Peyer's patch (tissue), 4 donors: ENCODE measurements at regions not wholly inside any gene's neighbourhood (a gene's known extent, or its start where the extent isn't known, plus 50 kb on each side); places are given as distances from the start of the nearest gene placed in this dataset.
"Not testable (repeated sequence)": the region's sequence is repeated elsewhere in the genome, so short reads cannot be mapped to it uniquely, and the experiment has no call there.

Experiments used
- DNase-seq, 3 donors: peaks; one replicate each; pipeline ENCODE4 v3.0.0-alpha.2; 2017 to 2019
- H3K27ac ChIP-seq, 4 donors: fragments of 200-600 bp; sonication (generic); one replicate each; pipeline ENCODE4 v1.5.1; 2016 to 2019
- H3K27me3 ChIP-seq, 2 donors: fragments of 200-600 bp; sonication (generic); one replicate each; pipeline ENCODE4 v1.5.1; 2019
- H3K36me3 ChIP-seq, 3 donors: fragments of 200-600 bp; sonication (generic); one replicate each; pipeline ENCODE4 v1.5.1; 2016 to 2019
- H3K4me1 ChIP-seq, 4 donors: fragments of 200-600 bp; sonication (generic); one replicate each; pipeline ENCODE4 v1.5.1; 2016 to 2019
- H3K4me3 ChIP-seq, 4 donors: fragments of 200-600 bp; sonication (generic); 1 replicate in 3 of 4; 2 replicates in 1 of 4; pipeline ENCODE4 v1.5.1; 2016 to 2019; ENCODE audit warnings: mild to moderate bottlenecking in 1 of 4
- H3K9me3 ChIP-seq, 4 donors: fragments of 200-600 bp; sonication (generic); one replicate each; pipeline ENCODE4 v1.5.1; 2016 to 2019; ENCODE audit warnings: mild to moderate bottlenecking in 1 of 4
- CTCF ChIP-seq, 6 experiments: fragments of 450-650 bp in 4 of 6; fragments of 200-600 bp in 2 of 6; sonication (generic) in 1 of 6; IDR thresholded peaks; one replicate each; pipeline ENCODE4 v1.5.1; 2017 to 2019; ENCODE audit warnings: antibody characterized with exemption in 6 of 6, mild to moderate bottlenecking in 3 of 6, moderate library complexity in 1 of 6
- POLR2A ChIP-seq, 2 donors: fragments of 450-650 bp; IDR thresholded peaks; one replicate each; pipeline ENCODE4 v1.5.1; 2017; ENCODE audit warnings: antibody characterized with exemption in 2 of 2, mild to moderate bottlenecking in 2 of 2, moderate library complexity in 2 of 2

GRCh38 chr6:137977814-137978213 lies 110.8 kb downstream of the TNFAIP3 start:
- Histone ChIP-seq H3K9me3 (no peaks in the 10 kb centered on the region), H3K27ac (no peak overlapping the region), H3K4me1 (peaks cover 0 to 14% (median 3%) of the 10 kb centered on the region in 4 donors), H3K36me3 (no peaks in the 10 kb centered on the region), H3K27me3 (no peaks in the 10 kb centered on the region), H3K4me3 (no peak overlapping the region)
- no peak for DNase-seq
- TF ChIP-seq POLR2A (IDR thresholded peaks at IDR 0.05) (no peak), CTCF (IDR thresholded peaks at IDR 0.05) (no peak)

- DNase-seq: peak in 1 of 3 donors; percentile 80
- Histone ChIP-seq H3K27me3 (no peaks in the 10 kb centered on the region), H3K9me3 (no peaks in the 10 kb centered on the region), H3K4me3 (no peak overlapping the region), H3K27ac (peak overlapping the region in 3 of 4 donors; percentile 57 to 90 (median 80)), H3K36me3 (no peaks in the 10 kb centered on the region), H3K4me1 (peaks cover 0 to 14% (median 3%) of the 10 kb centered on the region in 4 donors)
- TF ChIP-seq POLR2A (IDR thresholded peaks at IDR 0.05) (no peak), CTCF (IDR thresholded peaks at IDR 0.05) (no peak)
Measured at GRCh38 chr6:137978252-137978896, 111.3 kb downstream of the TNFAIP3 start.

- DNase-seq, H3K36me3 ChIP-seq, H3K4me3 ChIP-seq, H3K9me3 ChIP-seq, H3K27me3 ChIP-seq: not testable (repeated sequence)
- H3K27ac ChIP-seq: peak overlapping the region in 2 of 4 donors; percentile 80 to 90
- H3K4me1 ChIP-seq: peaks cover 0 to 14% (median 3%) of the 10 kb centered on the region in 4 donors
Measured at GRCh38 chr6:137979263-137979662, 112.2 kb downstream of the TNFAIP3 start.

GRCh38 chr6:137980777-137981176 lies 113.7 kb downstream of the TNFAIP3 start:
- Histone ChIP-seq H3K9me3 (no peaks in the 10 kb centered on the region), H3K27ac (no peak overlapping the region), H3K4me1 (peaks cover 0 to 14% (median 0%) of the 10 kb centered on the region in 4 donors), H3K27me3 (no peaks in the 10 kb centered on the region), H3K36me3 (no peaks in the 10 kb centered on the region), H3K4me3 (no peak overlapping the region)
- DNase-seq: no peak
- TF ChIP-seq POLR2A (IDR thresholded peaks at IDR 0.05) (no peak), CTCF (IDR thresholded peaks at IDR 0.05) (no peak)

- H3K27ac ChIP-seq: peak overlapping the region in 2 of 4 donors; percentile 9 to 59
- no peak for TF ChIP-seq POLR2A (IDR thresholded peaks at IDR 0.05)
- no peak for TF ChIP-seq CTCF (IDR thresholded peaks at IDR 0.05)
- no peak for DNase-seq
Measured at GRCh38 chr6:137981758-137982157, 114.7 kb downstream of the TNFAIP3 start.

GRCh38 chr6:137982418-137983189 lies 115.5 kb downstream of the TNFAIP3 start:
- Histone ChIP-seq H3K9me3 (no peaks in the 10 kb centered on the region), H3K27me3 (no peaks in the 10 kb centered on the region), H3K27ac (peak overlapping the region in 2 of 4 donors; percentile 18 to 59), H3K4me3 (no peak overlapping the region), H3K36me3 (no peaks in the 10 kb centered on the region), H3K4me1 (peaks cover 0 to 10% (median 0%) of the 10 kb centered on the region in 4 donors)
- TF ChIP-seq CTCF (IDR thresholded peaks at IDR 0.05): no peak
- TF ChIP-seq POLR2A (IDR thresholded peaks at IDR 0.05): no peak
- DNase-seq: no peak

More at GRCh38 chr6:137981758-137982157, 114.7 kb downstream of the TNFAIP3 start:
- no peaks in the 10 kb centered on the region for H3K27me3 ChIP-seq
- peaks cover 0 to 14% (median 0%) of the 10 kb centered on the region in 4 donors for H3K4me1 ChIP-seq
- H3K4me3 ChIP-seq: no peak overlapping the region
- H3K36me3 ChIP-seq: no peaks in the 10 kb centered on the region
- no peaks in the 10 kb centered on the region for H3K9me3 ChIP-seq
